A673 (cell line): ENCODE measurements at regions not wholly inside any gene's neighbourhood (a gene's known extent, or its start where the extent isn't known, plus 50 kb on each side); places are given as distances from the start of the nearest gene placed in this dataset.

ENCODE experiments used
- BruUV-seq: library from RNA; stranded (reverse); fragments of 400-500 nt; replicated peaks from 2 replicates; lab custom pipeline; 2021; lab: Mats Ljungman, UMichigan
- CTCF ChIA-PET: fragments of 300-600 bp; sonication (Branson Sonifier 250); formaldehyde crosslinking; loops from one replicate; lab custom pipeline; 2022; ENCODE audit warnings: antibody characterized with exemption; lab: Charles Lee
- POLR2A ChIA-PET: fragments of 300-600 bp; sonication (Branson Sonifier 250); formaldehyde crosslinking; loops from one replicate; lab custom pipeline; 2022; ENCODE audit warnings: antibody characterized with exemption; ENCODE audit not compliant: low non-redundant PET; lab: Charles Lee
- DNase-seq: peaks from one replicate; pipeline ENCODE4 v3.0.0-alpha.2; 2015; ENCODE audit warnings: low spot score
- H3K27ac ChIP-seq: fragments of 200-600 bp; sonication (generic); 2 replicates; pipeline ENCODE4 v1.5.1; 2016; ENCODE audit warnings: mixed run types, low read depth, mild to moderate bottlenecking, mixed read lengths, antibody characterized with exemption, low read length; ENCODE audit not compliant: poor library complexity, severe bottlenecking
- H3K27me3 ChIP-seq: fragments of 200-600 bp; sonication (generic); replicated peaks from 2 replicates; pipeline ENCODE4 v1.6.1; 2017; ENCODE audit warnings: mixed run types, low read depth, mild to moderate bottlenecking, mixed read lengths, antibody characterized with exemption, low read length; ENCODE audit not compliant: insufficient read depth, poor library complexity
- H3K36me3 ChIP-seq: fragments of 200-600 bp; sonication (generic); 2 replicates; pipeline ENCODE4 v1.6.1; 2016; ENCODE audit warnings: mixed run types, mild to moderate bottlenecking, mixed read lengths, antibody characterized with exemption, low read length; ENCODE audit not compliant: insufficient read depth, poor library complexity, severe bottlenecking
- H3K4me1 ChIP-seq: fragments of 200-600 bp; sonication (generic); 2 replicates; pipeline ENCODE4 v1.6.1; 2017; ENCODE audit warnings: mixed run types, mild to moderate bottlenecking, mixed read lengths, antibody characterized with exemption, low read length; ENCODE audit not compliant: insufficient read depth, poor library complexity, severe bottlenecking
- H3K4me3 ChIP-seq: fragments of 200-600 bp; sonication (generic); 2 replicates; pipeline ENCODE4 v1.5.1; 2016; ENCODE audit warnings: low read depth, mixed run types, mild to moderate bottlenecking, mixed read lengths, low read length; ENCODE audit not compliant: poor library complexity, severe bottlenecking
- H3K9me3 ChIP-seq: fragments of 200-600 bp; sonication (generic); 2 replicates; pipeline ENCODE4 v1.6.1; 2016; ENCODE audit warnings: mixed run types, low read depth, mild to moderate bottlenecking, mixed read lengths, antibody characterized with exemption, low read length; ENCODE audit not compliant: poor library complexity, severe bottlenecking
- CTCF ChIP-seq: fragments of 300-800, 200-600 bp; sonication (generic); conservative IDR thresholded peaks from 2 replicates; pipeline ENCODE4 v1.5.1; 2017; ENCODE audit warnings: low read depth, mild to moderate bottlenecking, antibody characterized with exemption, low read length, moderate library complexity, mixed read lengths
- EZH2 ChIP-seq: fragments of 200-600 bp; sonication (generic); IDR thresholded peaks from 2 replicates; pipeline ENCODE4 v1.6.1; 2017; ENCODE audit warnings: borderline replicate concordance, low read depth, mild to moderate bottlenecking, mixed read lengths, antibody characterized with exemption, low read length; ENCODE audit not compliant: poor library complexity, severe bottlenecking
- intact Hi-C: fragments of 100-400 bp; cut with micrococcal nuclease; formaldehyde crosslinking; loops from one replicate; pipeline ENCODE4 v1.10.0; 2022; ENCODE audit not compliant: unreplicated experiment

DNA sequence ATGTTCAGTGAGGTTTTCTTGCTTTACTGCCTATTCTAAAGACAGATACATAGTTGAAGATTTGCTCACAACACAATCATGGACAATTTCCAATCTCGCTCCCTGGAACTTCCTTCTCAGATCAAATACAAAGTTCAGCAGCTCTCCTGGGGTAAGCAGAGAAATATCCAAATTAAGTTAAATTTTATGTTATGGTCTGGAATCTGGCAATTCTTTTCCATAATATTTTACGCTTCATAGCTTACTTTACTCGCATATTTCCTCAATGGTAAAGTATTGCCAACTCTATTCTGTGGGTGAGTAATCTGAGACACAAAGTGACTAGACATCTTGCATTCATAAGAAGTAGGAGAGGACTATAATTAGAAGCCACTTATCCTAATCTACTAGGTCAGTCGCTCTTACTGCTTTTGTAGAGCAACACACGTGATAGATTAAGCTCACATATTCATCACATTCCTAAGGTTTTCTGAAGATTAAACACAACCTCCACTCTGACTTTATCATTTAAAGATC lies 529.4 kb downstream of the CCDC85A start:
- intact Hi-C loops: no loop called here
- CTCF ChIA-PET: no interaction called here
- POLR2A ChIA-PET: interaction anchor here (0.7 kb wide), 1 partner anchor 1790 kb away, joined by 8 read pairs; no protein-coding TSS in a partner anchor
- DNase-seq: peak; percentile 76
- no TSS peak for BruUV-seq
- Histone ChIP-seq H3K36me3 (no peaks in the 10 kb centered on the region), H3K27ac (no peak overlapping the region), H3K4me1 (peaks cover 9% of the 10 kb centered on the region), H3K27me3 (no peaks in the 10 kb centered on the region), H3K9me3 (peaks cover 1% of the 10 kb centered on the region), H3K4me3 (no peak overlapping the region)
- TF ChIP-seq CTCF (no peak), EZH2 (no peak)

DNA sequence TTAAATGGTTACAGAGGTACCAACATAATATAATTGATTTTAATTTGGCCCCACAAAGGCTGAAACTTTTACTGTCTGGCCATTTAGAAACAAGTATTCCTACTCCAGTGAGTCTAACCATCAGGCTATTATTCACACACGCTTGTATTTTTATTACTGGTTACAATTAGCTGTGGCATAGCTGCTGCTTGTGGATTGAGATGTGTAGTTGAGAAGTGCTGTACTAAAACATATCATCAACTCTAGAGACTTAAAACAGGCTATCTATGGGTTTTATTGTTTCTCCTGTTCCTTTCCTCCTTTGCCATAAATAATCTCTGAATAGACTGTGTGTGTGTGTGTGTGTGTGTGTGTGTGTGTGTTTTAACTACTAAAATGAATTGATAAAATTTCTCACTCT lies 530.2 kb downstream of the CCDC85A start:
- BruUV-seq: no TSS peak

DNA sequence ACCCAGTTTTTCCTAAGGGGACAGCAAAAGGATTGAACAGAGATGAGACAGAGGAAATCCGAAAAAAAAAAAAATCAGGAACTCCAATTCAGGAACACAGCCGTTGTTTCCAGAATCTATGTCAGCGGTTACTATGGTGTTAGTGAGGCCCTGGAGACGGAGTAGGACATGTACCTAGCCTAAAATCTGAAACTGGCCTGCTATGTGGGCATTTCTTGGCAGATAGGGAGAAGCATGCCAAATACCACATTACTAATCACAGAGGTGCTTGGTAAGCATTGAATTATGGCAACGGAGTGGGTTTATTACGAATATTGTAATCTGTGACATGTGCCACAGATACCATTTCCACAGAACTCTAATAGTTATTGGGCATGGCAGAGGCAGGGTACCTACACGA lies 530.6 kb downstream of the CCDC85A start:
- H3K27ac ChIP-seq: no peak overlapping the region
- DNase-seq: no peak
- CTCF ChIA-PET: no interaction called here
- H3K4me1 ChIP-seq: peaks cover 9% of the 10 kb centered on the region
- TF ChIP-seq CTCF (no peak), EZH2 (no peak)
- H3K36me3 ChIP-seq: no peaks in the 10 kb centered on the region
- H3K4me3 ChIP-seq: no peak overlapping the region
- peaks cover 8% of the 10 kb centered on the region for H3K9me3 ChIP-seq
- intact Hi-C loops: no loop called here
- BruUV-seq: no TSS peak
- POLR2A ChIA-PET: no interaction called here
- H3K27me3 ChIP-seq: no peaks in the 10 kb centered on the region

More for the DNA sequence above, 530.2 kb downstream of the CCDC85A start:
- DNase-seq: no peak
- Histone ChIP-seq H3K36me3 (no peaks in the 10 kb centered on the region), H3K4me3 (no peak overlapping the region), H3K9me3 (peaks cover 8% of the 10 kb centered on the region), H3K4me1 (peaks cover 9% of the 10 kb centered on the region), H3K27me3 (no peaks in the 10 kb centered on the region), H3K27ac (no peak overlapping the region)
- ChIA-PET CTCF (no interaction called here), POLR2A (no interaction called here)
- intact Hi-C loops: no loop called here
- no peak for TF ChIP-seq CTCF
- TF ChIP-seq EZH2: no peak
